DOHH2 (cell line): ENCODE measurements at regions not wholly inside any gene's neighbourhood (a gene's known extent, or its start where the extent isn't known, plus 50 kb on each side); places are given as distances from the start of the nearest gene placed in this dataset.

Experiments used
- H3F3A ChIP-seq: fragments of 200-600 bp; sonication (generic), shearing (Covaris generic); 2 replicates; pipeline ENCODE4 v1.6.0; 2016; ENCODE audit warnings: antibody characterized with exemption, mild to moderate bottlenecking; ENCODE audit not compliant: control insufficient read depth, insufficient read depth
- H3K27ac ChIP-seq: fragments of 200-600 bp; sonication (generic); 2 replicates; pipeline ENCODE4 v1.5.1; 2014; ENCODE audit warnings: low read depth, mild to moderate bottlenecking, low read length, moderate library complexity
- H3K27me3 ChIP-seq: fragments of 200-600 bp; sonication (generic); 2 replicates; pipeline ENCODE4 v1.6.1; 2014; ENCODE audit warnings: mild to moderate bottlenecking, low read length, mixed read lengths; ENCODE audit not compliant: control insufficient read depth
- H3K36me3 ChIP-seq: fragments of 200-600 bp; sonication (generic); 2 replicates; pipeline ENCODE4 v1.6.1; 2014; ENCODE audit warnings: mild to moderate bottlenecking, low read length, moderate library complexity, mixed read lengths; ENCODE audit not compliant: control insufficient read depth
- H3K4me1 ChIP-seq: fragments of 200-600 bp; sonication (generic); 2 replicates; pipeline ENCODE4 v1.6.1; 2014; ENCODE audit warnings: mild to moderate bottlenecking, low read length, mixed read lengths; ENCODE audit not compliant: control insufficient read depth
- H3K4me2 ChIP-seq: fragments of 200-600 bp; sonication (generic); 2 replicates; pipeline ENCODE4 v1.6.0; 2014; ENCODE audit warnings: mild to moderate bottlenecking, low read length, moderate library complexity
- H3K4me3 ChIP-seq: fragments of 200-600 bp; sonication (generic); 2 replicates; pipeline ENCODE4 v1.5.1; 2014; ENCODE audit warnings: mild to moderate bottlenecking, low read length, mixed read lengths
- H3K79me2 ChIP-seq: fragments of 200-600 bp; sonication (generic); 2 replicates; pipeline ENCODE4 v1.6.1; 2014; ENCODE audit warnings: mild to moderate bottlenecking, low read length, mixed read lengths; ENCODE audit not compliant: control insufficient read depth
- H3K9me2 ChIP-seq: fragments of 200-600 bp; sonication (generic); replicated peaks from 2 replicates; pipeline ENCODE4 v1.6.1; 2014; ENCODE audit warnings: mild to moderate bottlenecking, low read length, mixed read lengths; ENCODE audit not compliant: control insufficient read depth
- H3K9me3 ChIP-seq: fragments of 200-600 bp; sonication (generic); 2 replicates; pipeline ENCODE4 v1.6.1; 2014; ENCODE audit warnings: antibody characterized with exemption, low read length, mixed read lengths; ENCODE audit not compliant: control insufficient read depth, insufficient read depth
- H4K20me1 ChIP-seq: fragments of 200-600 bp; sonication (generic); 2 replicates; pipeline ENCODE4 v1.6.0; 2014; ENCODE audit warnings: low read depth, mild to moderate bottlenecking, antibody characterized with exemption, low read length, moderate library complexity; ENCODE audit not compliant: control insufficient read depth, insufficient read depth
- EZH2phosphoT487 ChIP-seq: fragments of 200-600 bp; sonication (generic); IDR thresholded peaks from 2 replicates; pipeline ENCODE4 v1.6.1; 2017; ENCODE audit warnings: borderline replicate concordance, mild to moderate bottlenecking, antibody characterized with exemption, low read length, moderate library complexity, mixed read lengths
- TF ChIP-seq, protein P1 (sequence below): fragments of 200-600 bp; sonication (generic); IDR thresholded peaks from one replicate; pipeline ENCODE4 v1.5.1; 2014; ENCODE audit warnings: antibody characterized with exemption, mild to moderate bottlenecking, low read depth, low read length; ENCODE audit not compliant: poor library complexity, severe bottlenecking

DNA sequence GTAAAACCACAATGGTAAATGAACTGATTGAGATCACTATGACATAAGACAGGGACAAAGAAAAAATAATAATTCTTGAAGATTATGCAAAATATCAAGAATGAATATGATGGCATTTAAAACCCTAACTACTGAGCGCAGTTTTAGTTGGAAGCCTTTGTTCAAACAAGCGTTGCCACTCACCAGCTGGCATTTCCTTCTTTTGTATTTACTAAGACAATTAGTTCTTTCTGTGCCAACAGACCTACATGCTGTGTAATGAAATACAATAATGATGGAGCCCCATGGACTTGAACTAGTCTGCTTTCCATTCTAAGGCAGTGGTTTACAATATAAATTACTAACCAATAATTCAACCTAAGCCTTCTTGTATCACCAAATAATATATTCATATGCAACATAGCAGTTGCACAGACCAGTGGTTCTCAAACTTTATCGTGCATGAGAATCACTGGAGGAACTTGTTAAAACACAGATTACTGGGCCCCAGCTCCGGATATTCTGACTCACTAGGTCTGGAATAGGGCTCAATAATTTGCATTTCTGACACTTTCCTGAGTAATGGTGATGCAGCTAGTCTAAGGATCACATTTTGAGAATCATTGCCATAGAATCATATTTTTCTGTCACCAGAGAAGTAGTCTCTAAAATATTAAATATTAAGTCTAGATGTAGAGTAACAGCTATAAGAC, 196.4 kb upstream of the MAGEB18 start:
- Histone ChIP-seq H4K20me1 (no peaks in the 10 kb centered on the region), H3K9me3 (no peaks in the 10 kb centered on the region), H3K79me2 (no peaks in the 10 kb centered on the region), H3F3A (no peaks in the 10 kb centered on the region), H3K27me3 (no peaks in the 10 kb centered on the region), H3K4me2 (no peak overlapping the region), H3K36me3 (no peaks in the 10 kb centered on the region), H3K9me2 (no peaks in the 10 kb centered on the region), H3K4me3 (no peak overlapping the region), H3K27ac (no peak overlapping the region), H3K4me1 (no peaks in the 10 kb centered on the region)
- TF ChIP-seq, protein P1, sequence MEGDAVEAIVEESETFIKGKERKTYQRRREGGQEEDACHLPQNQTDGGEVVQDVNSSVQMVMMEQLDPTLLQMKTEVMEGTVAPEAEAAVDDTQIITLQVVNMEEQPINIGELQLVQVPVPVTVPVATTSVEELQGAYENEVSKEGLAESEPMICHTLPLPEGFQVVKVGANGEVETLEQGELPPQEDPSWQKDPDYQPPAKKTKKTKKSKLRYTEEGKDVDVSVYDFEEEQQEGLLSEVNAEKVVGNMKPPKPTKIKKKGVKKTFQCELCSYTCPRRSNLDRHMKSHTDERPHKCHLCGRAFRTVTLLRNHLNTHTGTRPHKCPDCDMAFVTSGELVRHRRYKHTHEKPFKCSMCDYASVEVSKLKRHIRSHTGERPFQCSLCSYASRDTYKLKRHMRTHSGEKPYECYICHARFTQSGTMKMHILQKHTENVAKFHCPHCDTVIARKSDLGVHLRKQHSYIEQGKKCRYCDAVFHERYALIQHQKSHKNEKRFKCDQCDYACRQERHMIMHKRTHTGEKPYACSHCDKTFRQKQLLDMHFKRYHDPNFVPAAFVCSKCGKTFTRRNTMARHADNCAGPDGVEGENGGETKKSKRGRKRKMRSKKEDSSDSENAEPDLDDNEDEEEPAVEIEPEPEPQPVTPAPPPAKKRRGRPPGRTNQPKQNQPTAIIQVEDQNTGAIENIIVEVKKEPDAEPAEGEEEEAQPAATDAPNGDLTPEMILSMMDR, result no peak
- no peak for TF ChIP-seq EZH2phosphoT487

DNA sequence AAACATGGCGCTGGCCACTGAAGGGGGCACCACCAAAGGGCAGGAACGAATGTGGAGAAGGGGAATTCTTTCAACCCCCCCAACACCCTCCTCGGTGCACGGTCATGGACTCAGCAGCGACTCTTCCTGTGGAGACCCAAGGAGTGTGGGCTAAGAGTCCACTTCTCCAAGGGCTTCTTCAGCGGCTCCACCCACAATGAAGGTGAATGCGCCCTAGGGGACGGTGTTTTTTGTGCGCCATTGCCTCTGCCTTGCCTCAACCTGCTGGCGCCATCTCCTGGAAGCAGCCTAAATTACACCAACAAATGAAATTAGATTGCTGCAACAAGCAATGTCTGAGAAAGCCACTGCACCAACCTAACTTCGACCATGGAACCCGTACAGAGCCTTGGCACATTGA, 169.2 kb upstream of the MAGEB18 start:
- Histone ChIP-seq H3K4me1 (no peaks in the 10 kb centered on the region), H3F3A (no peaks in the 10 kb centered on the region), H3K9me3 (no peaks in the 10 kb centered on the region), H3K9me2 (no peaks in the 10 kb centered on the region), H3K27me3 (no peaks in the 10 kb centered on the region), H3K4me2 (no peak overlapping the region), H3K4me3 (no peak overlapping the region), H3K27ac (no peak overlapping the region), H3K36me3 (no peaks in the 10 kb centered on the region), H3K79me2 (no peaks in the 10 kb centered on the region), H4K20me1 (no peaks in the 10 kb centered on the region)
- TF ChIP-seq, protein P1, result peak; percentile 56
- TF ChIP-seq EZH2phosphoT487, result no peak

DNA sequence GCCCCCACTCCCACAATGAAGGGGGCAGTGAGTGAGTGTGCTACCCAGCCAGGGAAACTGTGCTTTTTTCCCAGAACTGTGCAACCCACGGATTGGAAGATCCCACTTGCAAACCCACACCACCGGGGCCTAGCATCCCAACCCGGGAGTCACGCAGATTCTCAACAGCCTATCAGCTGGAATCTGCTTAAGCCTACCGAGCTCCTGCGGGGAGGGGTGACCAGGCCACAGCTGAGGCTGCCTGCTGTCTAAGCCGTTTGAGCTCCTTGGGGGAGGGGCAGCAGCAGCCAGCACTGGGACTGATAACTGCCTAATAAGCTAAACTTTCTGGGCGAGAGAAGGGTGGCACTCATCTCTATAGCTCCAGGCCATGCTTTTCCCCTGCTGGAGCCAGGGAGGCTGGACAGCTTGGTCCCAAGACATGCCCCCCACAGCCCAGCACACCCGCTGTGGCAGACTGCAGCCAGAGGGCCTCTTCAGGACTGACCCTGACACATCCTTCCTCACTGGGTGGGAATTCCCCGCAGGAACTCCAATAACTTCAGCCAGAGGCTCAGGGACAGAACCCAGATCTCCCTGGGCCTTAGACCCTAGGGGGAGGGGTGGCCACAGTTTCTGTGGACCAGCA, 161.3 kb upstream of the MAGEB18 start:
- Histone ChIP-seq H4K20me1 (no peaks in the 10 kb centered on the region), H3F3A (no peaks in the 10 kb centered on the region), H3K27ac (no peak overlapping the region), H3K9me3 (no peaks in the 10 kb centered on the region), H3K36me3 (no peaks in the 10 kb centered on the region), H3K4me3 (no peak overlapping the region), H3K27me3 (no peaks in the 10 kb centered on the region), H3K9me2 (no peaks in the 10 kb centered on the region), H3K79me2 (no peaks in the 10 kb centered on the region), H3K4me1 (no peaks in the 10 kb centered on the region), H3K4me2 (no peak overlapping the region)
- no peak for TF ChIP-seq EZH2phosphoT487
- TF ChIP-seq, protein P1, result no peak
